PC-3 (cell line): ENCODE measurements at regions not wholly inside any gene's neighbourhood (a gene's known extent, or its start where the extent isn't known, plus 50 kb on each side); places are given as distances from the start of the nearest gene placed in this dataset.

Experiments used
- ATAC-seq: fragments of 200-7000 bp; cut with Tn5 transposase; 2 replicates; pipeline ENCODE4 v1.9.1; 2020; ENCODE audit warnings: mild to moderate bottlenecking, moderate library complexity
- BruUV-seq: library from RNA; stranded (reverse); fragments of 400-500 nt; replicated peaks from 2 replicates; lab custom pipeline; 2021; lab: Mats Ljungman, UMichigan
- CTCF ChIA-PET: fragments of 300-600 bp; sonication (Branson Sonifier 250); formaldehyde crosslinking; loops from one replicate; lab custom pipeline; 2022; ENCODE audit warnings: antibody characterized with exemption; lab: Charles Lee
- POLR2A ChIA-PET: fragments of 300-600 bp; sonication (Branson Sonifier 250); formaldehyde crosslinking; loops from one replicate; lab custom pipeline; 2022; ENCODE audit warnings: antibody characterized with exemption; ENCODE audit not compliant: unreplicated experiment; lab: Charles Lee
- DNase-seq: peaks from one replicate; pipeline ENCODE4 v3.0.0-alpha.2; 2015
- H2AFZ ChIP-seq: fragments of 300-600 bp; sonication (generic); 2 replicates; pipeline ENCODE4 v1.6.0; 2016; ENCODE audit warnings: antibody characterized with exemption, low read length
- H3F3A ChIP-seq: fragments of 300-600 bp; sonication (generic); one replicate; pipeline ENCODE4 v1.6.0; 2017; ENCODE audit warnings: antibody characterized with exemption, low read length, control low read depth, mild to moderate bottlenecking; ENCODE audit not compliant: unreplicated experiment
- H3K27ac ChIP-seq: fragments of 300-600 bp; sonication (generic); 2 replicates; pipeline ENCODE4 v1.5.1; 2016; ENCODE audit warnings: mild to moderate bottlenecking, low read length
- H3K27me3 ChIP-seq: fragments of 300-600 bp; sonication (generic); 2 replicates; pipeline ENCODE4 v1.6.1; 2016; ENCODE audit warnings: low read length, mixed read lengths
- H3K36me3 ChIP-seq: fragments of 300-600 bp; sonication (generic); 2 replicates; pipeline ENCODE4 v1.6.1; 2016; ENCODE audit warnings: low read depth, mixed run types, low read length, mixed read lengths
- H3K4me1 ChIP-seq: fragments of 300-600 bp; sonication (generic); 2 replicates; pipeline ENCODE4 v1.5.1; 2016; ENCODE audit warnings: low read length; ENCODE audit not compliant: insufficient read depth
- H3K4me2 ChIP-seq: fragments of 300-600 bp; sonication (generic); 2 replicates; pipeline ENCODE4 v1.6.0; 2016; ENCODE audit warnings: low read length
- H3K4me3 ChIP-seq: fragments of 300-600 bp; sonication (generic); 2 replicates; pipeline ENCODE4 v1.5.1; 2016; ENCODE audit warnings: mild to moderate bottlenecking, low read length, mixed read lengths
- H3K79me2 ChIP-seq: fragments of 300-600 bp; sonication (generic); 2 replicates; pipeline ENCODE4 v1.6.1; 2017; ENCODE audit warnings: low read length, mixed read lengths
- H3K9ac ChIP-seq: fragments of 300-600 bp; sonication (generic); 2 replicates; pipeline ENCODE4 v1.6.0; 2016; ENCODE audit warnings: mild to moderate bottlenecking, low read length
- H3K9me2 ChIP-seq: fragments of 300-600 bp; sonication (generic); replicated peaks from 2 replicates; pipeline ENCODE4 v1.6.1; 2016; ENCODE audit warnings: mixed run types, low read length, mixed read lengths
- H3K9me3 ChIP-seq: fragments of 300-600 bp; sonication (generic); 2 replicates; pipeline ENCODE4 v1.6.1; 2016; ENCODE audit warnings: low read length, mixed read lengths
- H4K20me1 ChIP-seq: fragments of 300-600 bp; sonication (generic); 2 replicates; pipeline ENCODE4 v1.6.1; 2016; ENCODE audit warnings: low read length, mixed read lengths
- CTCF ChIP-seq: fragments of 300-600 bp; sonication (generic); conservative IDR thresholded peaks from 2 replicates; pipeline ENCODE4 v1.5.1; 2017; ENCODE audit warnings: antibody characterized with exemption, low read depth, mild to moderate bottlenecking, low read length
- EZH2 ChIP-seq: fragments of 300-600 bp; sonication (generic); IDR thresholded peaks from one replicate; pipeline ENCODE4 v1.6.1; 2017; ENCODE audit warnings: antibody characterized with exemption, mild to moderate bottlenecking, low read length; ENCODE audit not compliant: unreplicated experiment
- EZH2phosphoT487 ChIP-seq: fragments of 300-600 bp; sonication (generic); IDR thresholded peaks from 2 replicates; pipeline ENCODE4 v1.6.1; 2018; ENCODE audit warnings: mild to moderate bottlenecking, antibody characterized with exemption, low read length, borderline replicate concordance
- intact Hi-C: fragments of 100-400 bp; cut with micrococcal nuclease; formaldehyde crosslinking; loops from 2 replicates; pipeline ENCODE4 v1.9.0; 2023

DNA sequence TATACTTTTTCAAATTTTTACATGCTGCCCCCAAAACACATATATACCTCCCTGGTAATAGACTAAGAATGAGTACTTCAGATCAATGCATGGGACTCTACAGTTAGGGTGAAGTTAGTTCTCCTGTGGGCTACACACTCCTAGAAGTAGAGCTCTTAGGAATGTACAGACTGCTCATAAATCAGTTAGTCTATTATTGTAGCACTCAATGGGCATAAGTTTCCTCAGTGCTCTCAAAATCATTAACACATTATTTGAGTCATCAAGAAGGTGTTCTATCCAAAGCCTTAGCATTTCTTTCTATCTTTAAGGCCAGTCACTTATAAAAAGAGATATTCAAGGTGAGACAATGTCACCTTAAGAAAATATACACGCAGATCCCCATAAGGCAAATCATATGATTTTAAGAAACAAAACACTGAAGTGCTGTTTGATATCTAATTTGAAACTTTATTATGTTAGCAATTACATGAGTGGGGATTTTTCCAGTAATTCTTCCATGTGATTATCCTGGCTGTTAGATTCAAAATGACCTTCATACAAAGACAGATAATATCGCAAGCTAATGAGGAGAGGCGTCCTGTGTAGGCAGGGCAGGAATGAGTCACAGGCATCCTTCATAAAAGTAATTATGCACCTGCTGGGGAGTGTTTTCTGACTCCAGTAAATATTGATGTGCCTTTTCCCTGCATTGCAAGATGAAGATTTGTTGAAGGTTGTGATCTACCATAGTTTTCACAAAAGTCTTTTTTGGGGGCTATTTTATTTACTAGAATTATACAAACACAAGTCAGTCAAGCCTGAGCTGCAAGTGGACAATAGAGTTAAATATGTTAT lies 167.2 kb upstream of the ATP1B1 start:
- Histone ChIP-seq H4K20me1 (no peaks in the 10 kb centered on the region), H3K27ac (no peak overlapping the region), H3F3A (no peaks in the 10 kb centered on the region), H3K4me2 (no peak overlapping the region), H3K4me3 (no peak overlapping the region), H3K4me1 (0 out of 2 replicates have a peak, but pooled peaks cover 3% of the 10 kb centered on the region), H3K9me3 (no peaks in the 10 kb centered on the region), H3K9me2 (no peaks in the 10 kb centered on the region), H3K27me3 (no peaks in the 10 kb centered on the region), H3K79me2 (no peaks in the 10 kb centered on the region), H2AFZ (no peak overlapping the region), H3K36me3 (no peaks in the 10 kb centered on the region), H3K9ac (no peak overlapping the region)
- no peak for TF ChIP-seq EZH2
- TF ChIP-seq EZH2phosphoT487 = no peak
- no peak for TF ChIP-seq CTCF
- peak; percentile 67 for ATAC-seq
- intact Hi-C loops = no loop called here
- ChIA-PET POLR2A (interaction anchor here (0.7 kb wide), 1 partner anchor 22 kb away, joined by 31 read pairs; no protein-coding TSS in a partner anchor), CTCF (no interaction called here)
- DNase-seq = peak; percentile 16
- no TSS peak for BruUV-seq

- DNase-seq (no peak), ATAC-seq (no peak; the same call in 1 of the 2 replicates)
- TF ChIP-seq EZH2 (no peak), CTCF (no peak), EZH2phosphoT487 (no peak)
- Histone ChIP-seq H3K9me3 (no peaks in the 10 kb centered on the region), H3K27ac (no peak overlapping the region), H3K36me3 (no peaks in the 10 kb centered on the region), H3K9ac (no peak overlapping the region), H3K4me1 (0 out of 2 replicates have a peak, but pooled peaks cover 3% of the 10 kb centered on the region), H2AFZ (no peak overlapping the region), H3K4me2 (no peak overlapping the region), H4K20me1 (no peaks in the 10 kb centered on the region), H3K27me3 (no peaks in the 10 kb centered on the region), H3K79me2 (no peaks in the 10 kb centered on the region), H3K4me3 (no peak overlapping the region), H3F3A (no peaks in the 10 kb centered on the region), H3K9me2 (no peaks in the 10 kb centered on the region)
- BruUV-seq = no TSS peak
- POLR2A ChIA-PET = interaction anchor here (0.6 to 0.7 kb wide), 2 partner anchors 21 to 629 kb away, joined by 5 to 31 read pairs; no protein-coding TSS in a partner anchor
- CTCF ChIA-PET = interaction anchor here (0.6 kb wide), 1 partner anchor 169 kb away, joined by 3 read pairs; no protein-coding TSS in a partner anchor
- intact Hi-C loops = no loop called here
Measured at GRCh38 chr1:168939947-168940223, 166.6 kb upstream of the ATP1B1 start.

DNA sequence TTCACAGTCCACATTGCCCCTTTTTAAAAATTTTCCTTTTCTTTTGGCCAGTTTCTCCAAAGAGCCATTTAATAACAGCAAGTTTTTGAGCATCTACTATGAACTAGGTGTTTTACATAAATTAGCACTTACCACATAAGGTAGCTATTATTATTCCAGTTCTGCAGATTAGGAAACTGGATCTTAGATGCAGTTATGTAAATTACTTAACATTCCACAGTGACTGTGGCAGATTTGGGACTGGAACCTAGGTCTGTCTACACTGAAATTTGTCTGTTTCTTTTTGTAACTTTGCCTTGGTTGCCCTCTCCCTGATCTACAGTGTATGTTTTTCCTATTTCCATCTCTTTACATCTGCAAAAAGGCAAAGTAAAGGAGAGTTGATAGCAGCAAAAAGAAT lies 164.8 kb upstream of the ATP1B1 start:
- H3K9ac ChIP-seq = no peak overlapping the region

More for the DNA sequence above, 164.8 kb upstream of the ATP1B1 start:
- DNase-seq (no peak), ATAC-seq (no peak)
- intact Hi-C loops = no loop called here
- H3K4me3 ChIP-seq = no peak overlapping the region
- no peaks in the 10 kb centered on the region for H3K79me2 ChIP-seq
- H3K9me3 ChIP-seq = no peaks in the 10 kb centered on the region
- ChIA-PET CTCF (no interaction called here), POLR2A (no interaction called here)
- TF ChIP-seq EZH2phosphoT487 (no peak), CTCF (no peak), EZH2 (no peak)
- no TSS peak for BruUV-seq
- H2AFZ ChIP-seq = no peak overlapping the region
- 0 out of 2 replicates have a peak, but pooled peaks cover 3% of the 10 kb centered on the region for H3K4me1 ChIP-seq
- H3K4me2 ChIP-seq = no peak overlapping the region
- no peaks in the 10 kb centered on the region for H3K36me3 ChIP-seq
- no peaks in the 10 kb centered on the region for H3K9me2 ChIP-seq
- H3F3A ChIP-seq = no peaks in the 10 kb centered on the region
- no peaks in the 10 kb centered on the region for H3K27me3 ChIP-seq
- H4K20me1 ChIP-seq = no peaks in the 10 kb centered on the region
- no peak overlapping the region for H3K27ac ChIP-seq
